Hepatocyte (in vitro differentiated cells): ENCODE measurements at regions not wholly inside any gene's neighbourhood (a gene's known extent, or its start where the extent isn't known, plus 50 kb on each side); places are given as distances from the start of the nearest gene placed in this dataset.

Source experiments
- DNase-seq: peaks from one replicate; pipeline ENCODE4 v3.0.0-alpha.2; 2016; ENCODE audit warnings: low spot score
- H2AFZ ChIP-seq: fragments of 200-600 bp; sonication (generic); 2 replicates; pipeline ENCODE4 v1.6.0; 2016; ENCODE audit warnings: antibody characterized with exemption, mild to moderate bottlenecking
- H3K27ac ChIP-seq: fragments of 200-600 bp; sonication (generic); 2 replicates; pipeline ENCODE4 v1.5.1; 2016; ENCODE audit warnings: mild to moderate bottlenecking
- H3K27me3 ChIP-seq: fragments of 200-600 bp; sonication (generic); 2 replicates; pipeline ENCODE4 v1.6.1; 2016
- H3K36me3 ChIP-seq: fragments of 200-600 bp; sonication (generic); replicated peaks from 2 replicates; pipeline ENCODE4 v1.5.1; 2016; ENCODE audit warnings: low read depth; ENCODE audit not compliant: insufficient read depth
- H3K4me1 ChIP-seq: fragments of 200-600 bp; sonication (generic); 2 replicates; pipeline ENCODE4 v1.5.1; 2016; ENCODE audit warnings: mild to moderate bottlenecking, moderate library complexity; ENCODE audit not compliant: insufficient read depth
- H3K4me2 ChIP-seq: fragments of 200-600 bp; sonication (generic); 2 replicates; pipeline ENCODE4 v1.6.0; 2016
- H3K4me3 ChIP-seq: fragments of 200-600 bp; sonication (generic); 2 replicates; pipeline ENCODE4 v1.5.1; 2016; ENCODE audit warnings: mild to moderate bottlenecking
- H3K79me2 ChIP-seq: fragments of 200-600 bp; sonication (generic); 2 replicates; pipeline ENCODE4 v1.6.0; 2017; ENCODE audit warnings: mild to moderate bottlenecking
- H3K9me2 ChIP-seq: fragments of 200-600 bp; sonication (generic); replicated peaks from 2 replicates; pipeline ENCODE4 v1.6.0; 2017; ENCODE audit warnings: mild to moderate bottlenecking; ENCODE audit not compliant: insufficient read depth
- H3K9me3 ChIP-seq: fragments of 200-600 bp; sonication (generic); 2 replicates; pipeline ENCODE4 v1.5.1; 2016; ENCODE audit warnings: low read depth, mild to moderate bottlenecking
- H4K20me1 ChIP-seq: fragments of 200-600 bp; sonication (generic); 2 replicates; pipeline ENCODE4 v1.6.0; 2016; ENCODE audit warnings: mild to moderate bottlenecking; ENCODE audit not compliant: insufficient read depth, poor library complexity, severe bottlenecking
- EZH2 ChIP-seq: fragments of 200-600 bp; sonication (generic); IDR thresholded peaks from 2 replicates; pipeline ENCODE4 v1.6.1; 2016; ENCODE audit warnings: antibody characterized with exemption, mild to moderate bottlenecking, borderline replicate concordance
- EZH2phosphoT487 ChIP-seq: fragments of 200-600 bp; sonication (generic); IDR thresholded peaks from one replicate; pipeline ENCODE4 v1.6.1; 2018; ENCODE audit warnings: antibody characterized with exemption, mild to moderate bottlenecking, low read depth, moderate library complexity; ENCODE audit not compliant: unreplicated experiment, severe bottlenecking
- WGBS: methylation state at CpG from one replicate; pipeline ENCODE4 v1.1.6; 2016; ENCODE audit warnings: low lambda C conversion rate; ENCODE audit errors: missing lambda C conversion rate; 5-methylcytosine and 5-hydroxymethylcytosine counted together
- TF ChIP-seq, protein P1 (sequence below): fragments of 200-600 bp; sonication (generic); IDR thresholded peaks from 2 replicates; pipeline ENCODE4 v1.5.1; 2016; ENCODE audit warnings: antibody characterized with exemption, mild to moderate bottlenecking; ENCODE audit not compliant: poor library complexity

DNA sequence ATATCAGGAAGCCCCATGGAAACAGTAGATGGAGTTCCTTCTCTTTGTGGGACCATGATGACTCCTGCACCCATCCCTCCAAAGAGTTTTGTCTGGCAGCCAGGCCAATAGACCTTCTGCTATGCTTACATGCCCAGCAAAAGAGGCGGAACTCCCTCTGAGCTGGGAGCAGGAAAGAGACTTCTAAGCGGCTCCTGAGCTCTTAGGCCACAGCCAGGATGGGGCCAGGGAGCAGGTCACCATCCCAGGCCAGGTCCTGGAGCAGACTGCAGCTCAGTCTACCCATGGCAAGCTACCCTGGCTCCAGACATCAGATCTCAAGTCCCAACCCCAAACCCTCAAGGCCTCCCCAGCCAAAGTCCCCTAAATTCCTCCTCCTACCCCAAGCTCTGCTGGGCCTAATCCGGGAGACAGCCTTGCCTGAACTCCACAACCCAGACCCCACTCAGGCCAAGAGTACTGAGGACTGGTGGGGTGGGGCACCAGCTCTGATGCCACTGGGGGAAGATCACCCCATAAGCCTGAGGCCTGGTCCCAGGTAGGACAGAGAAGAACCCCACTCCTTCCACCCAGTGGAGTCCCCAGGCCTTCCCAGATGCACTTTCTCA lies 387.9 kb downstream of the MATN1 start:
- WGBS, result 93% methylated on average over 3 of the region's 3 CpGs
- Histone ChIP-seq H3K79me2 (no peaks in the 10 kb centered on the region), H3K9me2 (no peaks in the 10 kb centered on the region), H3K27me3 (peaks cover 3% of the 10 kb centered on the region), H3K4me3 (no peak overlapping the region), H3K4me1 (no peaks in the 10 kb centered on the region), H3K36me3 (no peaks in the 10 kb centered on the region), H3K4me2 (no peak overlapping the region), H2AFZ (no peak overlapping the region), H4K20me1 (no peaks in the 10 kb centered on the region), H3K27ac (no peak overlapping the region), H3K9me3 (no peaks in the 10 kb centered on the region)
- TF ChIP-seq, protein P1, sequence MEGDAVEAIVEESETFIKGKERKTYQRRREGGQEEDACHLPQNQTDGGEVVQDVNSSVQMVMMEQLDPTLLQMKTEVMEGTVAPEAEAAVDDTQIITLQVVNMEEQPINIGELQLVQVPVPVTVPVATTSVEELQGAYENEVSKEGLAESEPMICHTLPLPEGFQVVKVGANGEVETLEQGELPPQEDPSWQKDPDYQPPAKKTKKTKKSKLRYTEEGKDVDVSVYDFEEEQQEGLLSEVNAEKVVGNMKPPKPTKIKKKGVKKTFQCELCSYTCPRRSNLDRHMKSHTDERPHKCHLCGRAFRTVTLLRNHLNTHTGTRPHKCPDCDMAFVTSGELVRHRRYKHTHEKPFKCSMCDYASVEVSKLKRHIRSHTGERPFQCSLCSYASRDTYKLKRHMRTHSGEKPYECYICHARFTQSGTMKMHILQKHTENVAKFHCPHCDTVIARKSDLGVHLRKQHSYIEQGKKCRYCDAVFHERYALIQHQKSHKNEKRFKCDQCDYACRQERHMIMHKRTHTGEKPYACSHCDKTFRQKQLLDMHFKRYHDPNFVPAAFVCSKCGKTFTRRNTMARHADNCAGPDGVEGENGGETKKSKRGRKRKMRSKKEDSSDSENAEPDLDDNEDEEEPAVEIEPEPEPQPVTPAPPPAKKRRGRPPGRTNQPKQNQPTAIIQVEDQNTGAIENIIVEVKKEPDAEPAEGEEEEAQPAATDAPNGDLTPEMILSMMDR, result no peak
- TF ChIP-seq EZH2 (no peak), EZH2phosphoT487 (no peak)
- DNase-seq, result no peak

DNA sequence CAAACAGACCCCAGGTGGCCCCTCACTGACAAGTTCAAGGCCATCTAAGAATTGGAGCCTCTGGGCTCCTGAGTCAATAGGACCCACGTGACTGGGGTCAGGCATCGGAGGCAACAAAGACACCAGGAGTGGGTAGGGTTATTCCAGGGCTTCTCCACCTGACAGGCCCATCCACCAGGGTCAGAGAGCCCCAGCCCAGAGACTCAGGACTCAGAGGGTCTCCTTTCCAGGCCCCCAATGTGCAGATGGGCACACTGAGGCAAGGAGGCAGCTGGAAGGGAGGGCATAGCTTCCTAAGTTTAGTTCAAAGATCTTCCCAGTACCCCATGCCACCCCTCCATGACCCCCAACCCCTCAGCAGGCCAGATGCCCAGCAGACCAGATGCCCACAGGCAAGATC lies 388.6 kb downstream of the MATN1 start:
- no peak overlapping the region for H3K4me2 ChIP-seq
- no peak overlapping the region for H3K27ac ChIP-seq
- no peaks in the 10 kb centered on the region for H4K20me1 ChIP-seq
- H3K4me1 ChIP-seq, result no peaks in the 10 kb centered on the region
- no peak overlapping the region for H3K4me3 ChIP-seq
- no peaks in the 10 kb centered on the region for H3K9me2 ChIP-seq
- H3K36me3 ChIP-seq, result no peaks in the 10 kb centered on the region
- no peaks in the 10 kb centered on the region for H3K27me3 ChIP-seq
- 87% methylated on average over 2 of the region's 2 CpGs for whole genome bisulfite sequencing
- H3K79me2 ChIP-seq, result no peaks in the 10 kb centered on the region
- H2AFZ ChIP-seq, result no peak overlapping the region
- no peaks in the 10 kb centered on the region for H3K9me3 ChIP-seq
- DNase-seq, result no peak
- TF ChIP-seq EZH2phosphoT487, result no peak
- TF ChIP-seq, protein P1, result no peak
- no peak for TF ChIP-seq EZH2

DNA sequence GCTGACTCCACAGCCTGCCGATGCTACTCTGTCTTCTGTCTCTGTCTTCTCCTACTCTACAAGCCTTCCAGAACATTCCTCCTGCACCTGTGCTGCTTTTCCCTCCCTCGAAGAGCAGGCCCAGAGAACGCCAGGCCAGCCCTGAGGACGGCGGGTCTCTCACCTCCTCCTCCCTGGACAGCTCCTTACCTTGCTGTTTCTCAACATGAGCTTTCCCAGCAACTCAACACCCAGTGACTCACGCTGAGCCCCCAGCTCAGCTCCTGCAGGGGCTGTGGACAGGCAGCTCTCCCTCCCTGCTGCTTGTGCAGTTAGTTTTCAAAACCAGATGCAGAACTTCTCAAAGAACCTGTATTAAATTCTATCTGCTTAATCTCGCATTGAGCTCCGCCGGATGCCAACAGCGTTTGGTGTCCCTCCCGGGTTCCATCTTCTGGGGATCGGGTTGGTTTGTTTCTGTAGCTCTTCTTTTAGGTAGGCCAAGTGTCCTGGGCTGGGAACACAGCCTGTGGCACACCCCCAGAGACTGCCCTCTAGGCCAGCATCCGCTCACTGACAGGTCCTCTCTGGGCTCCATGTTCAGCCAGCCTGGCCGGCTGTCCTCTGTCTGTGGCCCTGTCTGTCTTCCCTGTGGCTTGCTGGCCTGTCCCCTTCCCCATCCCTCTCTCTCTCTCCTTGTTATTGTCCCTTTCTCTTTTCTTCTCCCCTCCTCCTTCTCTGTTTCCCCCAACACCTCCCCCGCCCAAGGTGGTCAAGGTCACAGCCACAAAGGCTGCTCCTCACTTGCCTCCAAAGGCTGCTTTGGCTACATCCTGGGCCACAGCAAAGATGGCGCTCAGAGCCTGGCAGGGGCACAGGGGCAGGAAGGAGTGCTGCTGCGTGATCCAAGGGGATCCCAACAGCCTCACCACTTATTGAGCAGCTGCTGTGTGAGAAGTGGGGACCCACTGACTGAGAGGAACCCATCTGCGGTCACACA lies 391.0 kb downstream of the MATN1 start:
- H3K79me2 ChIP-seq, result no peaks in the 10 kb centered on the region
- no peaks in the 10 kb centered on the region for H3K9me3 ChIP-seq
- 74% methylated on average over 18 of the region's 18 CpGs for WGBS
- no peaks in the 10 kb centered on the region for H3K27me3 ChIP-seq
- TF ChIP-seq, protein P1, result no peak
- TF ChIP-seq EZH2 (no peak), EZH2phosphoT487 (no peak)
- no peaks in the 10 kb centered on the region for H3K36me3 ChIP-seq
- no peak overlapping the region for H2AFZ ChIP-seq
- no peaks in the 10 kb centered on the region for H4K20me1 ChIP-seq
- no peak overlapping the region for H3K4me3 ChIP-seq
- peak; percentile 36 for DNase-seq
- H3K4me2 ChIP-seq, result no peak overlapping the region
- H3K9me2 ChIP-seq, result no peaks in the 10 kb centered on the region
- H3K4me1 ChIP-seq, result no peaks in the 10 kb centered on the region
- no peak overlapping the region for H3K27ac ChIP-seq
